ENCODE measurements at regions not wholly inside any gene's neighbourhood (a gene's known extent, or its start where the extent isn't known, plus 50 kb on each side); places are given as distances from the start of the nearest gene placed in this dataset.
"Not testable (repeated sequence)": the region's sequence is repeated elsewhere in the genome, so short reads cannot be mapped to it uniquely, and the experiment has no call there.

DNA sequence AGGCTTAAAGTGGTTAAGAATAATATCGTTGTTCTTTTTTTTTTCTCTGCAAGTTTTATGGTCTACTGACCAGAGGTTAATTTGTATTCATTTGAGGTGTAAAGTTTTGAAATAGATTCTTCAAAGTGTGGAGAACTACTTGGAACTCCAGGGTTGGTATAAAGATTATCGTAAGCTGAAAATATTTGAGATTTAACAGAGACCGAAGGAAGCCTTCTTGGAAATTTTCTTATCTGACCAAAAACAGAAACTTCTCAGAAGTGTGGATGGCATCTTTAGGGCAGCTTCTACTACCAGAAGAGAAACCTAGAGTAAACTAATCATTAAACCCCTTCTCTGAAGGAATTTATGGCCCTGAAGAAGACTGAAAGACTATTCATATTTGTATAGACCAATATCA is 206.8 kb upstream of the MON1B start:
- no peak for DNase-seq (ENCODE audit: low spot score)

GRCh38 chr16:76985392-76986045 is 205.5 kb upstream of the MON1B start:
- no peak for DNase-seq (ENCODE audit: low spot score)

DNA sequence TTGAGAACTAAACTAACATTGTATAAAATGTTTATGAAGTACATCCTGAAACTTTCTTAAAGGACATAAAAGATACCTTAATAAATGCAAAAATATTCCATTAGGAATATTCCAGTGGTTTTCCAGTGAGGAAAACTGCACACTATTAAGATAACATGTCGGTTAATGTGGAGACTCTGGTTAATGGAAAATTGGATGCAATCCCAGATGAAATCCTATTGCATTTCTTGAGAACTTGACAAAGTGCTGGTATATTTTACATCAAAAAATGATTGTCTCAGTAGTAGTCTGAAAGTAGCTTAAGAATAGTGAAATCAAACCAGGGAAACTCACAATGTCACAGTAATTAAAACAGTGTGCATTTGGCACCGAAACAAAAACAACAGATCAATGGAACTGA is 202.5 kb upstream of the MON1B start:
- no peak for DNase-seq (ENCODE audit: low spot score)

- DNase-seq (ENCODE audit: low spot score): no peak
These were observed 188.3 kb upstream of the MON1B start for GRCh38 chr16:77002644-77003043.

GRCh38 chr16:77009453-77009852 is 181.5 kb upstream of the MON1B start:
- DNase-seq (ENCODE audit: low spot score): no peak

DNA sequence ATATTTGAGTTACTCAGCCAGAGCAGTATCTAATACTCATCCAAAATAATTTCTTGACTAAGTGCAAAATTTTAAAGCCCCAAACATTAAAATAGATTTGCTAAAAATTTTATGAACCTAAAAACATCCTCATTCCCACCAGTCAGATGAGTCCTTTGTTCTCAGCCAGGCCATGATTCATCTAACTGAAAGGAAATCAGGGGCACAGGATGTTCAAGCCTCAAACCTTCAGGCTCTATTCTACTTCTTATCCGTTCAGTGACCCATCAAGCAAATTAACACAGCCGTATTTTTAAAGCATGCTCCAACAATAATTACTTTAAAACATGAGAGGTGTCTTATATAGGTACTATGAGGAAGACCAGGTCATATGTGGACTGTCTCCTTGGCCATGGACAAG is 176.5 kb upstream of the MON1B start:
- no peak for DNase-seq (ENCODE audit: low spot score)

- DNase-seq (ENCODE audit: low spot score): no peak
These were observed 160.4 kb upstream of the MON1B start for GRCh38 chr16:77030600-77030999.

DNA sequence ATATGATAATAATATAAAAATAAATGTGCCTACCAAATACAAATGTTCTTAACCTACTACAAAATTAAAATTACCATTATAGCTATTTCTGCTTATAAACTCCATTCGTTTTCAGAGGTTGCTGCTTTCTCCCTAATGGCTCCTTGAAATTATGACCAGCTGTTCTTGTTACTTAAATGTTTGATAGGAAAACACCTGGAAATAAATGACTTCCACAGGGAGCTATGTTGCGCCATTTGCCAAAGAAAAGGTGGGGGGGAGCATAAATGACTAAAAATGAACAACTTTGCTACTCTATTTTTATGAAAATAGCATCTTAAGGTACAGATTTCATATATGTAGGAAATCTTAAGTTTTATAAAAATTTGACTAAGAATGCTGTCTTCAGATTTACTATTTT is 157.5 kb upstream of the MON1B start:
- no peak for DNase-seq (ENCODE audit: low spot score)

GRCh38 chr16:77035361-77035760 is 155.6 kb upstream of the MON1B start:
- DNase-seq (ENCODE audit: low spot score): no peak

DNA sequence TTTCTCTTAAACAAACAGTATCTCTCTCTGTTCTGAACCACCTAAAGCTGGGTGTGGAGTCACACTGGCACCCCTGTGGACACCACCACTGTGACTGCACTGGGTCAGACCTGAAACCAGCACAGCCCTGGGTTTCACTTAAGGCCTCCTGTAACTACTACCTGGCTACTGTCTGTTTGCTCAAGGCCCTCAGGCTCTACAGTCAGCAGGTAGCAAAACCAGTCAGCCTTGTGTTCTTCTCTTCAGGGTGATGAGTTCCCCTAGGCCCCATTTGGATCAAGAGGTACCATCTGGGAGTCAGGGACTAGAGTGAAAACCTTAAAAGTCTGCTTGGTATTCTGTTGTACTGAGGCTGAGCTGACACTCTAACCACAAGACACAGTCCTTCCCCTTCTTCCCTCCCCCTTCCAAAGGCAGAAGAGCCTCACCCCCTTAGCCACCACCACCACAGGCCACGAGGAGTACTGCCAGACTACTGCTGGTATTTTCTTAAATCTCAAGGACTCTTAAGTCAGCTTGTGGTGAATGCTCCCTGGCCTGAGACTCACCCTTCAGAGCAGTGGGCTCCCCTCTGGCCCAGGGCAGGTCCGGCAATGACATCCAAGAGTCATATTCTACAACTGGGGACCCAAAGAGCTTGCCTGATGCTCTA is 153.2 kb upstream of the MON1B start:
- no peak for DNase-seq (ENCODE audit: low spot score)

GRCh38 chr16:77041468-77041867 is 149.5 kb upstream of the MON1B start:
- no peak for DNase-seq (ENCODE audit: low spot score)

GRCh38 chr16:77043076-77043475 is 147.9 kb upstream of the MON1B start:
- DNase-seq (ENCODE audit: low spot score): peak; percentile 14

GRCh38 chr16:77046206-77046605 is 144.8 kb upstream of the MON1B start:
- DNase-seq (ENCODE audit: low spot score): no peak

DNA sequence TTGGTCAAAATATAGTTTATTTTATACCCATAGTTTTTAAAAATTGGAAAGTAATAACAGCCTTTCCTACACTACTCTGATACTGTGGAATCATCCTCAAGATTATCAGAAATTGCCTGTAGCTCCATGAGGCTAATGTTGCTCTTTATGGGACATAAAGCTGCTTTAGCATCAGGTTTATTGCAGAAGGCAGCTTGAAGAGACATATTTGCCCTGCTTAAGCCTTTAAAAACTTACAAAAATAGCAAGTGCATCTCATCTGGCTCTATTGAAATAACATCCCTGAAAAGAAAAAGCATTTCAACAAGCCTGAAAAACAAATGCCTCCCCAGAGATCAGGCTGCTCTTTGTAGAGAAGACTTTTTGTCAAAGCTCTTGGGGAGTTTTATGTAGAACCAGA is 142.9 kb upstream of the MON1B start:
- no peak for DNase-seq (ENCODE audit: low spot score)

DNA sequence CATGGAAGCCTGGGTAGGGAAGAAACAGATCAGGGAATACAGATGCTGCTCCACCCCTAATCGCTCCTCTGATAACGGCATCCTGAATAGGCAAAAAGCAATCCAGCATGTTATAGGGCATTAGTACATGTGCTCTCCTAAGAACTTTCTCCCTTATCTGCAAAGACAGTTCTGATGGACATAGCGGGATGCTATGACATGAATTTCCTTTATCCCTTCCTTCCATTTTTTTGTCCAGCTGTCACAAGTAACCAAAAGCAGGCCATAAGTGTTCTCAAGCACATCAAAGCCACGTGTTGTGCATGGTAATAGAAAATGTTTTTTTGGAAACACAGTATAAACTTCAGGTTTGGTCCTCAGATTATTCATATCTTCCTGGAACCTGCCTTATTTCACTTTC is 141.4 kb upstream of the MON1B start:
- DNase-seq (ENCODE audit: low spot score): no peak

DNA sequence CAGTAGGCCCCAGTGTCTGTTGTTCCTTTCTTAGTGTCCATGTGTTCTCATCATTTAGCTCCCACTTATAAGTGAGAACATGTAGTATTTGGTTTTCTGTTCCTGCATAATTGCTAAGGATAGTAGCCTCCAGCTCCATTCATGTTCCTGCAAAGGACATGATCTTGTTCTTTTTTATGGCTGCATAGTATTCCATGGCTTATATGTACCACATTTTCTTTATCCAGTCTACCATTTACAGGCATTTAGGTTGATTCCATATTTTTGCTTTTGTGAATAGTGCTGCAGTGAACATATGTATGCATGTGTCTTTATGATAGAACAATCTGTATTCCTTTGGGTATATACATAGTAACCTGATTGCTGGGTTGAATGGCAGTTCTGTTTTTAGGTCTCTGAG is 134.4 kb upstream of the MON1B start:
- not testable (repeated sequence) for DNase-seq (ENCODE audit: low spot score)

DNA sequence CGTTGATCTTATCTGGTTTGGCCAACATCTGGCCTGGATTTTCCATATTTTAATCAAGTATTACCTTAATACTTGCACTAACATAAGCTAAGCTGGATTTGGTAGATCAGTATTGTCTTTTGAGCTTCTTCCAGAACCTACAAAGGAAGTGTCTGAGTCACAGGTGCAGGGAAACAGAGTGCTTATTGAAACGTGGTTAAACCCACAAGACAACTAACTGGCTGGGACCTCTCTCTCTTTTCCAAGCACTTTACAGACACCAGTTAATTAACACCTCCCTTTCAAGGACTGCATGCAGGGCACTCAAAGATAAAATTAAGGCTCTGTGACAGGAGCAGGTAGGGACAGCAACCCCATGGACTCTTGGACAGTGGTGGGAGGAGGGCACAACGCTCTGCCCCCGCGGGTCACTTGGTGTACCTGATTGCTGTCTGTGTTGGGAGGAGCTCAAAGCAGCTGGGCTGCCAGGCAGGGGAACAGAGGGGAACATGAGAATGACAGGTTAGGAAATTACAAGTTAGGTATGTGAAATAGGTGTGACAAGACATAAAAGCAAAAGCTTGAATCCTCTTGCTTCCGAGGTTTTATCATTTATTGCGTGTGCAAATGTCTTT is 133.7 kb upstream of the MON1B start:
- no peak for DNase-seq (ENCODE audit: low spot score)

DNA sequence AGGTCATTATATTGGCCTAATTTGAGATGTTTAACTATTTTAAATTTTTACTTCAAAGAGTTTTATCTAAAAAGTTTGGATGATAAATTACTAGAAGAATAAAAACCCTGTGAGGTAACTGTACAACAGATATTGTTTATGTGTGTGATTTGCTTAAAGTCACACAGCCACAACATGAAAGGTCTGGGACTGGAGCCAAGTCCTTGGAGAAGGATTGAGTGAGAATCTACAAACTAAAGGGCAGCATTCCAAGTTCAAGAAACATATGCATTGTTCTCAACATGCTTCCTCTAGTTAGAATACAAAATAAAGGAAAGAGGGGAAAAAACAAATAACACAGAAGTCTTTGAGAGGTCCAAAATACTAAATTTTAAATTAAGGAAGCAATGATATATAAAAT is 131.5 kb upstream of the MON1B start:
- DNase-seq (ENCODE audit: low spot score): no peak

- no peak for DNase-seq (ENCODE audit: low spot score)
These were observed 130.4 kb upstream of the MON1B start for GRCh38 chr16:77060614-77061013.

GRCh38 chr16:77062878-77063675 is 127.9 kb upstream of the MON1B start:
- no peak for DNase-seq (ENCODE audit: low spot score)

DNA sequence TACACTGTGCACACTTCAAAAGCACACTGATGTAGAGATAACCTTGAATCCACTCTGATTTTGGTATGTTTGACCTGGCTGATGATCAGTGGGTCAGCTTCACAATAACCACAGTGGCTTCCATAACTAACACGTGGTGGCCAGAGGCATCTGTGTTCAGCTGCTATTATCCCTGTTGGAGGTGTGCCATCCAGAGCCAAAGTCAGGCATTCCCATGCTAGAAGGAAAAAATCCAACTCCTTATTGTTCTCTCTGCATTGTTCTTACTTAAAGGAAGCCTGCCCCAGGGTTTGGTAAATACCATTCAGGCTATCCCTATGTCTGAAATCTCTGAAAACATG is 127.3 kb upstream of the MON1B start:
- DNase-seq (ENCODE audit: low spot score): no peak

DNA sequence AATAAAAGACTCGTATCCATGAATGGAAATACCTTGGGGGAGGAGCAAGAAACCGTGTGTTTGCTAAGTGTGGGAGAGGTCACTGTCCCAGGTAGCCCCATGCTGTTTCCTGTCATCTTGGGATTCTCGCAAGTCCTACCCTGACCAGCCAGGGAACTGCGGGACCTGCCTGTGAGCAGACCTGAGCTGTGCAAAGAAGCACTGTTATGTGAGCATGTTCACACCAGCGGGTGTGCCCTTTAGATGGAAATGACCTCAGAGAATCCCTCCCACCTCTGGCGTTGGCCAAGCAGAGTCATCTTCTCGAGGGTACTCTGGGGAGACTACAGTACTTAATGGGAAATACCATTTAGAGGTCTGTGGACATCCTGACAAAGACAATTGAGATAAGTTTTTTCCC is 127.0 kb upstream of the MON1B start:
- DNase-seq (ENCODE audit: low spot score): no peak

GRCh38 chr16:77066896-77067496 is 124.0 kb upstream of the MON1B start:
- no peak for DNase-seq (ENCODE audit: low spot score)
